Vagina (tissue), 2 donors: ENCODE measurements at regions not wholly inside any gene's neighbourhood (a gene's known extent, or its start where the extent isn't known, plus 50 kb on each side); places are given as distances from the start of the nearest gene placed in this dataset.
A peak's percentile ranks its signal among the peaks of the same experiment; 100 is the strongest.

Experiments used
- DNase-seq, 2 donors: peaks; one replicate each; pipeline ENCODE4 v3.0.0-alpha.2; 2017; ENCODE audit errors: extremely low spot score in 2 of 2
- H3K27ac ChIP-seq: fragments of 200-600 bp; sonication (generic); one replicate; pipeline ENCODE4 v1.5.1; 2019
- H3K27me3 ChIP-seq: fragments of 200-600 bp; sonication (generic); one replicate; pipeline ENCODE4 v1.5.1; 2019
- H3K36me3 ChIP-seq, 2 donors: fragments of 200-600 bp; sonication (generic); one replicate each; pipeline ENCODE4 v1.5.1; 2017 to 2019
- H3K4me1 ChIP-seq: fragments of 200-600 bp; sonication (generic); one replicate; pipeline ENCODE4 v1.5.1; 2019
- H3K4me3 ChIP-seq, 2 donors: fragments of 200-600 bp; sonication (generic); 1 replicate in 1 of 2; 2 replicates in 1 of 2; pipeline ENCODE4 v1.5.1; 2016 to 2019
- H3K9me3 ChIP-seq: fragments of 200-600 bp; sonication (generic); one replicate; pipeline ENCODE4 v1.5.1; 2019
- CTCF ChIP-seq, 3 experiments: fragments of 450-650 bp in 2 of 3; fragments of 200-600 bp in 1 of 3; sonication (generic) in 1 of 3; IDR thresholded peaks; one replicate each; pipeline ENCODE4 v1.5.1; 2017 to 2019; ENCODE audit warnings: antibody characterized with exemption in 3 of 3, mild to moderate bottlenecking in 2 of 3, moderate library complexity in 2 of 3
- POLR2A ChIP-seq, 2 donors: fragments of 450-650 bp; IDR thresholded peaks; one replicate each; pipeline ENCODE4 v1.6.1; 2017; ENCODE audit warnings: antibody characterized with exemption in 2 of 2, mild to moderate bottlenecking in 2 of 2, moderate library complexity in 2 of 2
- POLR2AphosphoS5 ChIP-seq, 2 donors: sonication (generic); formaldehyde crosslinking; IDR thresholded peaks; one replicate each; pipeline ENCODE4 v1.9.0; 2017; ENCODE audit warnings: antibody characterized with exemption in 2 of 2, mild to moderate bottlenecking in 2 of 2, low read depth in 1 of 2; ENCODE audit not compliant: insufficient read depth in 1 of 2
- intact Hi-C: fragments of 100-400 bp; cut with DNase I; formaldehyde crosslinking; loops from one replicate; pipeline ENCODE4 v1.15.1; 2023

- no peaks in the 10 kb centered on the region for H3K36me3 ChIP-seq
- H3K27ac ChIP-seq: no peak overlapping the region
- H3K4me1 ChIP-seq: peaks cover 13% of the 10 kb centered on the region
- intact Hi-C loops: no loop called here
- H3K27me3 ChIP-seq: no peaks in the 10 kb centered on the region
- no peaks in the 10 kb centered on the region for H3K9me3 ChIP-seq
- TF ChIP-seq POLR2A (IDR thresholded peaks at IDR 0.05) (no peak), CTCF (IDR thresholded peaks at IDR 0.05) (no peak), POLR2AphosphoS5 (IDR thresholded peaks at IDR 0.05; ENCODE audit: insufficient read depth in 1 of 2, low read depth in 1 of 2) (no peak)
- no peak overlapping the region for H3K4me3 ChIP-seq
- no peak for DNase-seq
Measured at GRCh38 chr1:67991546-67991945, 58.9 kb downstream of the DIRAS3 start.

DNA sequence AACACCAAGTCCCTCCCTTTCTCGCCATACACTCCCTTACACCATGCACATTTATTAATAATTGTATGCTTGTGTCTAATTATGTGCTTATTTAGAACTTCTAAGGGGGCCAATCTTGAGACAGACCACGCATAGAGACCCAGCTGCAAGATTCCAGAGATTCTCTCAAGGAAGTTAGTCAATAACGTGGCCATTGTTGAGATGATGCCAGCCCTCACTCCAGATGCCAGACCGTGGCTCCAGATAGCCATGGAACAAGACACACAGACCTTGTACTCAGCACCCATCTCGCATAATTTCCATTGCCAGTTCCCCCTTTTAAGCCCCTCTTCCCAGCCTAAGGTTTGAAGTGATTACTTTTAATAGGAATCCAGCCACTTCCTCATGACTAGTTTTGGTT is 62.4 kb downstream of the DIRAS3 start:
- H3K9me3 ChIP-seq: no peaks in the 10 kb centered on the region
- peaks cover 13% of the 10 kb centered on the region for H3K4me1 ChIP-seq
- no peaks in the 10 kb centered on the region for H3K36me3 ChIP-seq
- H3K4me3 ChIP-seq: no peak overlapping the region
- no peaks in the 10 kb centered on the region for H3K27me3 ChIP-seq
- TF ChIP-seq POLR2A (IDR thresholded peaks at IDR 0.05): no peak
- no peak for TF ChIP-seq POLR2AphosphoS5 (IDR thresholded peaks at IDR 0.05; ENCODE audit: insufficient read depth in 1 of 2, low read depth in 1 of 2)
- no peak for TF ChIP-seq CTCF (IDR thresholded peaks at IDR 0.05)
- H3K27ac ChIP-seq: peak overlapping the region; percentile 60
- intact Hi-C loops: no loop called here
- no peak for DNase-seq

DNA sequence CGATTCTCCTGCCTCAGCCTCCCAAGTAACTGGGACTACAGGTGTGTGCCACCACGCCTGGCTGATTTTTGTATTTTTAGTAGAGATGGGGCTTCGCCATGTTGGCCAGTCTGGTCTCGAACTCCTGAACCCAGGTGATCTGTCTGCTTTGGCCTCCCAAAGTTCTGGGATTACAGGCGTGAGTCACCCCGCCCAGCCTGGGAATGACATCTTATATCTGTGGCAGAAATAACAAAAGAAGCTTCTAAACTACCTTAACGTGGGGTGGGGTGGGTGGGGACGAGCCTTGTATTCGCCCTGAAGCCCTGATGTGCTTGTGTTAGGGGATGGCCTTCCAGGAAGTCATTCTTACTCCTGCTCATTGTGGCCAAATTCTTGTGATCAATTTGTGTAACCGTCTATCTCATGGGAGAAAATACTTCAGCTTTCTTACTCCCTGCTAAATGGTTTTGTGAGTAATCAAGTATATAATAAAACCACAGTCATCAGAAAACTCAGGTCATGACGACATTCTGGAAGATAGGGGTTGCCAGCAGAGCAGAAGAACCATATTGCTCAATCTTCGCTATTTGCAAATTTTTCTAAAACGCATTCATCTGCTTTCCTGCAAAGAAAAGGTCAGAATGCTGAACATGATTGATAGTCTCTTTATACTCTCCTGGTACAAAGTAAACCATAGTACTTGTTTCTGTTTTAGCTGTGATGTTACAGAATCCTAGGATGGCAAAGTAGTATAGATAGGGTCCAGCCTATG is 63.2 kb downstream of the DIRAS3 start:
- TF ChIP-seq POLR2A (IDR thresholded peaks at IDR 0.05) (no peak), POLR2AphosphoS5 (IDR thresholded peaks at IDR 0.05; ENCODE audit: insufficient read depth in 1 of 2, low read depth in 1 of 2) (no peak), CTCF (IDR thresholded peaks at IDR 0.05) (no peak)
- Histone ChIP-seq H3K27me3 (no peaks in the 10 kb centered on the region), H3K4me1 (peaks cover 13% of the 10 kb centered on the region), H3K9me3 (no peaks in the 10 kb centered on the region), H3K27ac (peak overlapping the region; percentile 60), H3K36me3 (no peaks in the 10 kb centered on the region), H3K4me3 (no peak overlapping the region)
- intact Hi-C loops: no loop called here
- DNase-seq: no peak

GRCh38 chr1:67983867-67984266 is 66.6 kb downstream of the DIRAS3 start:
- TF ChIP-seq POLR2A (IDR thresholded peaks at IDR 0.05): no peak
- intact Hi-C loops: no loop called here

DNA sequence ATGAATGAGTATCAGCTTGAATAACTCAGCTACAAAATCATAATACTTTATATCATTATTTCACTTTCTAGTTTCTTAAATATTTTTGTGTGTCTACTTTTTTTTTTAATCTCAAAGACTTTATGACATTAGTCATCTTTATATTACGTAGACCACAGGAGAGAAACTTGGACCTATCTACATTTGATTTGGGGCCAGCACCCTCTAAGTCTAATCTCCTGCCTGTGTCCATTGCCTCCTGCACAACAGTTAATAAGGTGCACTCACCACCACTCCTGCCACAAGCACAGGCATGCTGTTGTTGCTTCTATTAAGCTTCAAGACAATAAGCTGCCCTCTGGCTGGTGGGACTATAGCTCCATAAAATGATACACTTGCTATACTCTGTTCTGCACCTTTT is 70.4 kb downstream of the DIRAS3 start:
- Histone ChIP-seq H3K27me3 (no peaks in the 10 kb centered on the region), H3K9me3 (no peaks in the 10 kb centered on the region), H3K4me1 (no peaks in the 10 kb centered on the region), H3K4me3 (no peak overlapping the region), H3K36me3 (no peaks in the 10 kb centered on the region), H3K27ac (no peak overlapping the region)
- DNase-seq: no peak
- intact Hi-C loops: no loop called here
- TF ChIP-seq POLR2A (IDR thresholded peaks at IDR 0.05): no peak
- no peak for TF ChIP-seq CTCF (IDR thresholded peaks at IDR 0.05)
- TF ChIP-seq POLR2AphosphoS5 (IDR thresholded peaks at IDR 0.05; ENCODE audit: insufficient read depth in 1 of 2, low read depth in 1 of 2): no peak

More at GRCh38 chr1:67983867-67984266, 66.6 kb downstream of the DIRAS3 start:
- DNase-seq: no peak
- Histone ChIP-seq H3K36me3 (no peaks in the 10 kb centered on the region), H3K4me1 (peaks cover 13% of the 10 kb centered on the region), H3K9me3 (no peaks in the 10 kb centered on the region), H3K27ac (no peak overlapping the region), H3K4me3 (no peak overlapping the region), H3K27me3 (no peaks in the 10 kb centered on the region)
